ENCODE measurements at regions not wholly inside any gene's neighbourhood (a gene's known extent, or its start where the extent isn't known, plus 50 kb on each side); places are given as distances from the start of the nearest gene placed in this dataset.

- POLR2A ChIA-PET, result no interaction called here
- TF ChIP-seq CTCF (IDR thresholded peaks at IDR 0.05; ENCODE audit: insufficient read depth, low read depth, low read length), result no peak
- Histone ChIP-seq H3K27me3 (ENCODE audit: control insufficient read depth, insufficient read depth, low read length) (no peaks in the 10 kb centered on the region), H3K36me3 (ENCODE audit: control insufficient read depth, insufficient read depth, low read length) (no peaks in the 10 kb centered on the region), H3K4me3 (ENCODE audit: low read depth, low read length) (no peak overlapping the region)
- CTCF ChIA-PET, result no interaction called here
- DNase-seq (ENCODE audit: low read depth), result no peak
These were observed 474.5 kb upstream of the DCC start for GRCh38 chr18:51865538-51865937.

GRCh38 chr18:51867767-51868166 is 472.2 kb upstream of the DCC start:
- no peak for TF ChIP-seq CTCF (IDR thresholded peaks at IDR 0.05; ENCODE audit: insufficient read depth, low read depth, low read length)
- Histone ChIP-seq H3K27me3 (ENCODE audit: control insufficient read depth, insufficient read depth, low read length) (no peaks in the 10 kb centered on the region), H3K4me3 (ENCODE audit: low read depth, low read length) (no peak overlapping the region), H3K36me3 (ENCODE audit: control insufficient read depth, insufficient read depth, low read length) (no peaks in the 10 kb centered on the region)
- ChIA-PET CTCF (no interaction called here), POLR2A (no interaction called here)
- no peak for DNase-seq (ENCODE audit: low read depth)

GRCh38 chr18:51878724-51879123 is 461.3 kb upstream of the DCC start:
- ChIA-PET CTCF (no interaction called here), POLR2A (no interaction called here)
- Histone ChIP-seq H3K27me3 (ENCODE audit: control insufficient read depth, insufficient read depth, low read length) (no peaks in the 10 kb centered on the region), H3K4me3 (ENCODE audit: low read depth, low read length) (no peak overlapping the region), H3K36me3 (ENCODE audit: control insufficient read depth, insufficient read depth, low read length) (no peaks in the 10 kb centered on the region)
- DNase-seq (ENCODE audit: low read depth), result no peak
- no peak for TF ChIP-seq CTCF (IDR thresholded peaks at IDR 0.05; ENCODE audit: insufficient read depth, low read depth, low read length)

GRCh38 chr18:51879329-51879728 is 460.7 kb upstream of the DCC start:
- no peak for TF ChIP-seq CTCF (IDR thresholded peaks at IDR 0.05; ENCODE audit: insufficient read depth, low read depth, low read length)
- no peak for DNase-seq (ENCODE audit: low read depth)
- H3K36me3 ChIP-seq (ENCODE audit: control insufficient read depth, insufficient read depth, low read length), result no peaks in the 10 kb centered on the region
- H3K27me3 ChIP-seq (ENCODE audit: control insufficient read depth, insufficient read depth, low read length), result no peaks in the 10 kb centered on the region
- H3K4me3 ChIP-seq (ENCODE audit: low read depth, low read length), result no peak overlapping the region
- ChIA-PET CTCF (interaction anchor here (1.7 kb wide), 1 partner anchor 21 kb away, joined by 3 read pairs; no protein-coding TSS in a partner anchor), POLR2A (no interaction called here)

GRCh38 chr18:51881394-51881793 is 458.6 kb upstream of the DCC start:
- Histone ChIP-seq H3K27me3 (ENCODE audit: control insufficient read depth, insufficient read depth, low read length) (no peaks in the 10 kb centered on the region), H3K36me3 (ENCODE audit: control insufficient read depth, insufficient read depth, low read length) (no peaks in the 10 kb centered on the region), H3K4me3 (ENCODE audit: low read depth, low read length) (no peak overlapping the region)
- no peak for DNase-seq (ENCODE audit: low read depth)
- ChIA-PET CTCF (no interaction called here), POLR2A (no interaction called here)
- no peak for TF ChIP-seq CTCF (IDR thresholded peaks at IDR 0.05; ENCODE audit: insufficient read depth, low read depth, low read length)
